AG10803 (cell line): ENCODE measurements at regions not wholly inside any gene's neighbourhood (a gene's known extent, or its start where the extent isn't known, plus 50 kb on each side); places are given as distances from the start of the nearest gene placed in this dataset.
"Not testable (repeated sequence)": the region's sequence is repeated elsewhere in the genome, so short reads cannot be mapped to it uniquely, and the experiment has no call there.

ENCODE experiments used
- DNase-seq: peaks from one replicate; pipeline ENCODE4 v3.0.0; 2010; ENCODE audit warnings: low read depth
- H3K4me3 ChIP-seq: 2 replicates; pipeline ENCODE4 v1.5.1; 2011; ENCODE audit warnings: mild to moderate bottlenecking, low read length, control low read depth
- TF ChIP-seq, protein P1 (sequence below): conservative IDR thresholded peaks from 2 replicates; pipeline ENCODE4 v1.5.1; 2011; ENCODE audit warnings: mild to moderate bottlenecking, low read length, control low read depth, inconsistent platforms

DNA sequence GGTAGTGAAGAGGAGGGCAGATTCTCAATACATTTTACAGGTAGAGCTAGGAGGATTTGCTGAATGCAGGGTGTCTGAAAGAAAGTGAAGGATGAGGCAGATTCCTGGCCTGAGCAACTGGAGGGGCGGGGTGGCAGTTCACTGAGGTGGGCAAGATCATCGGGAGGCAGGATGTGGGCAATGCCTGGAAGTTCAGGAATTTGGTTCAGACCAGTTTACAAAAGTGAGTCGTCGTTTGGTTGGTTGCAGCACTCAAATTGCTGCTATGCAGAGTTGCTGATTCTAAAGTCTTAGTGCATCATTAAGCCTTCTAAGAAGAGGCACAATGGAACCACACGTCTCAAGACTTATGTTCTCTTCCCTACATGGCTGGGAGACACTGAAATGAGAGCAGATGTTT, 134.0 kb downstream of the MFSD1 start:
- TF ChIP-seq, protein P1, sequence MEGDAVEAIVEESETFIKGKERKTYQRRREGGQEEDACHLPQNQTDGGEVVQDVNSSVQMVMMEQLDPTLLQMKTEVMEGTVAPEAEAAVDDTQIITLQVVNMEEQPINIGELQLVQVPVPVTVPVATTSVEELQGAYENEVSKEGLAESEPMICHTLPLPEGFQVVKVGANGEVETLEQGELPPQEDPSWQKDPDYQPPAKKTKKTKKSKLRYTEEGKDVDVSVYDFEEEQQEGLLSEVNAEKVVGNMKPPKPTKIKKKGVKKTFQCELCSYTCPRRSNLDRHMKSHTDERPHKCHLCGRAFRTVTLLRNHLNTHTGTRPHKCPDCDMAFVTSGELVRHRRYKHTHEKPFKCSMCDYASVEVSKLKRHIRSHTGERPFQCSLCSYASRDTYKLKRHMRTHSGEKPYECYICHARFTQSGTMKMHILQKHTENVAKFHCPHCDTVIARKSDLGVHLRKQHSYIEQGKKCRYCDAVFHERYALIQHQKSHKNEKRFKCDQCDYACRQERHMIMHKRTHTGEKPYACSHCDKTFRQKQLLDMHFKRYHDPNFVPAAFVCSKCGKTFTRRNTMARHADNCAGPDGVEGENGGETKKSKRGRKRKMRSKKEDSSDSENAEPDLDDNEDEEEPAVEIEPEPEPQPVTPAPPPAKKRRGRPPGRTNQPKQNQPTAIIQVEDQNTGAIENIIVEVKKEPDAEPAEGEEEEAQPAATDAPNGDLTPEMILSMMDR = no peak
- H3K4me3 ChIP-seq = no peak overlapping the region
- peak; percentile 41 for DNase-seq

DNA sequence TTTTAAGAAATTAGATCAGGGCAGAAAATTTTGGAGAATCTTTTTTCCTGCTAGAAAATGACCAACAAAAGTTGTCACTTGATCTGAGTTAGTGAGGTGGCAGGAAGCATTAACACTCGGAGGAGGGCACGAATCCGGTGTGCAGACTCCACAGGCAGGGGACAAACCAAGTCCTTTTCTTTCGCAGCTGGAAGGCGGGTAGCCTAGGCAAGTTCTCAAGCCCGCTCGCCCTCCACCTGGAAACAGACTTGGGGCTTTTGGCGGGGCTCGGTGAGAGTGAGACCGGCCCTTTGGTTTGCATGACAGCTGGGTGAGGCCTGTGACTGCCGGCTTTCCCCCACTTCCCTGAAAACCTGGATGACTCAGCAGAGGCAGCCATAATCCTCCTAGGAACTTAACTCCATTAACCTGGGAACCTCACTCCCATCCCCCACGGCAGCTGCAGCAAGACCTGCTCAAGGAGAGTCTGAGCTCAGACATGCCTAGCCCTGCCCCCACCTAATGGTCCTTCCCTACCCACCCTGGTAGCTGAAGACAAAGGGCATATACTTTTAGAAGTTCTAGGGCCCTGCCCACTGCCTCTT, 134.8 kb downstream of the MFSD1 start:
- TF ChIP-seq, protein P1 = no peak
- H3K4me3 ChIP-seq = no peak overlapping the region
- DNase-seq = no peak

DNA sequence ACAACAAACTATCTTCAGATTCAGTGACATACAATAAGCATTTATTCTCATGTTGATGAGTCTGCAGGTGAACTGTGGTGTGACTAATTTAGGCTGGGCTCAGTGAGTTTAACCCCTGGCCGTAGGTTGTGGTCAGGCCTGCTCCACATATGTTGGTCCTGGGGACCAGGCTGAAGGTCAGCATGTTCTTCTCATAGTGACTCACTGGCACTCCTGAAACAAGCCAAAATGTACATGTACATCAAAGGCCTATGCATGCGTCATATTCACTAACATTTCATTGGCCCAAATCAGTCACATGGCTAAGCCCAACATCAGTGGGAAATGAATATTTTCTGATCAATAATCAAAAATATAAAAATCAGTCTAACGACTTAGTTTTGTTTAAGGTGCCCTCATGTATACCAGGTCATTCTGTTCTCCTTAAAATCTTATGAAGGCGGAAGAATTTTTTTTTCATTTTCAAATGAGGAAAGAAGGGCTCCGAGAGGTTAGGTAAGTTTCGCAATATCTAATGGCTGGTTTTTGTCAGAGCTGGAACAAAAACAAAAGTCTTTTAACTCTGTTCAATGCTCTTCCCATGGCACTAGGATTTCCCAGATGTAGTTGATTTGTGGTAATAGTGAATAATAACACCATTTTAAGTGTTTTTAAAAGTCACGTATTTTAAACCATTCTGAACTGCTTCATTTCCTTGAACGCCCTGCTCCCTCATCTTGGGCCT, 148.5 kb downstream of the MFSD1 start:
- no peak overlapping the region for H3K4me3 ChIP-seq
- TF ChIP-seq, protein P1 = no peak
- no peak for DNase-seq

DNA sequence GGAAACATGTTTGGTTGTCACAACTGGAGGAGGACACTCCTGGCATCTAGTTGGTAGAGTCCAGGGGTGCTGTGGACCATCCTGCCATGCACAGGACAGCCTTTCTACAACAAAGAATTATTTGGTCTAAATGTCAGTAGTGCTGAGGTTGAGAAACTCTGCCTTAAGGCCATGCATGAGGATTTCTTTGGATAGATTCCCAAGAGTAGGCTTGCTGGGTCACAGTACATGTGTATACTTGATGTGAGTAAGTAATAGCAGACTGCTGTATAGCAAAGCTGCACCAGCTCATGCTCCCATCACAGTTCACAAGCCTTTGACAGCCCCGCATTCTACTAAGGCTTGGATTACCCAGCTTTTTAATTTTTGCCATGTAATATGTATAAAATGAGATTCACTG, 151.3 kb downstream of the MFSD1 start:
- TF ChIP-seq, protein P1 = no peak
- no peak overlapping the region for H3K4me3 ChIP-seq
- DNase-seq = no peak

DNA sequence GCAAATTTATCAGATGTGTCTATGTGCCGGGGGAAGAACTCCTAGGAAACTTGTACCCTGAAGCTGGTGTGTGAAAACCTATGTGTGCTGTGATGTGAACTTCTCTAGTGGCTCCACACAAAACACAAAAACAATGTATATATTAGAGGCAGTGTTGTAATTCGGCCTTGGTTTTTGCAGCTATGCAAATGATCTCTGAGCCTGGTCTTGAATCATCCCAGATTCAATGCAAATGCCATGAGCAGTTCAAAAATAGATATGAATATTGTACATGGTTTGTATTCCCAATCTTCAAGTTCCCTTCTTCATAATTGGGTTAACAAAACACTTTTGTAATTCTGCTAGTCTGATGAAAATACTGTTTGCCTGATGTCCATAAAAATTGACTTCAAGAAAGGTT, 152.6 kb downstream of the MFSD1 start:
- no peak overlapping the region for H3K4me3 ChIP-seq
- no peak for DNase-seq
- TF ChIP-seq, protein P1 = no peak

DNA sequence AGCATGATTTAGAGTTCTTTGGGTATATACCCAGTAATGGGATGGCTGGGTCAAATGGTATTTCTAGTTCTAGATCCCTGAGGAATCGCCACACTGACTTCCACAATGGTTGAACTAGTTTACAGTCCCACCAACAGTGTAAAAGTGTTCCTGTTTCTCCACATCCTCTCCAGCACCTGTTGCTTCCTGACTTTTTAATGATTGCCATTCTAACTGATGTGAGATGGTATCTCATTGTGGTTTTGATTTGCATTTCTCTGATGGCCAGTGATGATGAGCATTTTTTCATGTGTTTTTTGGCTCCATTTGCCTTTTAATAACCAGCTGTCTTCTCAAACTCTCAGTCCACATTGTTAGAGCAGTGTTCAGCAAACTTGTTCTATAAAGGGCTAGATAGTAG, 155.9 kb downstream of the MFSD1 start:
- H3K4me3 ChIP-seq, DNase-seq: not testable (repeated sequence)

DNA sequence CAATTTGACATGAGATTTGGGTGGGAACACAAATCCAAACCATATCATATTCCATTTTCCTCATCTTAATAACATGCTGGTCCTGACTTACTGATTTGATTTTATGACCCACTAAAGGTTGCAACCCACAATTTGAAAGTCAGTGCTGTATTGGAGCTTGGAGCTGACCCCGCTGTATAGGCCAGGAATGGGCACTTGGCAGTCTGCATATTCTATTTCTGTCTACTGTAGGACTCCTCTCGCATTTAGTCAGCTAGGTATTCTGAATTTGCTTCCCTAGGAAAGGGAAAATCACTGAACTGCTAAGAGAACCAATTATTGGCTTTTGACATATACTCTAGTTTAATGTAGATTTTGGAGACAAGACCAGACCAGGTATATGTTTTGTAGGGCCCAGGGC, 157.0 kb downstream of the MFSD1 start:
- DNase-seq = no peak
- TF ChIP-seq, protein P1 = no peak
- no peak overlapping the region for H3K4me3 ChIP-seq
